Rectal smooth muscle tissue (tissue), 1 donor: ENCODE measurements at regions not wholly inside any gene's neighbourhood (a gene's known extent, or its start where the extent isn't known, plus 50 kb on each side); places are given as distances from the start of the nearest gene placed in this dataset.

Experiments
- H3K27ac ChIP-seq: one replicate; pipeline ENCODE4 v1.7.0; 2013; ENCODE audit warnings: low read depth, low read length, inconsistent platforms
- H3K27me3 ChIP-seq: one replicate; pipeline ENCODE4 v1.7.0; 2013; ENCODE audit warnings: low read length; ENCODE audit not compliant: control insufficient read depth, insufficient read depth
- H3K36me3 ChIP-seq: one replicate; pipeline ENCODE4 v1.7.0; 2013; ENCODE audit warnings: low read length; ENCODE audit not compliant: control insufficient read depth, insufficient read depth
- H3K4me1 ChIP-seq: one replicate; pipeline ENCODE4 v1.7.0; 2013; ENCODE audit warnings: low read length; ENCODE audit not compliant: control insufficient read depth, insufficient read depth
- H3K4me3 ChIP-seq: one replicate; pipeline ENCODE4 v1.7.0; 2013; ENCODE audit warnings: low read length
- H3K9ac ChIP-seq: one replicate; pipeline ENCODE4 v1.7.0; 2013; ENCODE audit warnings: low read length

GRCh38 chr15:62914461-62915079, 128.0 kb upstream of the TPM1 start:
- Histone ChIP-seq H3K4me3 (no peak overlapping the region), H3K9ac (no peak overlapping the region), H3K27me3 (no peaks in the 10 kb centered on the region), H3K4me1 (peaks cover 2% of the 10 kb centered on the region), H3K27ac (no peak overlapping the region), H3K36me3 (no peaks in the 10 kb centered on the region)

DNA sequence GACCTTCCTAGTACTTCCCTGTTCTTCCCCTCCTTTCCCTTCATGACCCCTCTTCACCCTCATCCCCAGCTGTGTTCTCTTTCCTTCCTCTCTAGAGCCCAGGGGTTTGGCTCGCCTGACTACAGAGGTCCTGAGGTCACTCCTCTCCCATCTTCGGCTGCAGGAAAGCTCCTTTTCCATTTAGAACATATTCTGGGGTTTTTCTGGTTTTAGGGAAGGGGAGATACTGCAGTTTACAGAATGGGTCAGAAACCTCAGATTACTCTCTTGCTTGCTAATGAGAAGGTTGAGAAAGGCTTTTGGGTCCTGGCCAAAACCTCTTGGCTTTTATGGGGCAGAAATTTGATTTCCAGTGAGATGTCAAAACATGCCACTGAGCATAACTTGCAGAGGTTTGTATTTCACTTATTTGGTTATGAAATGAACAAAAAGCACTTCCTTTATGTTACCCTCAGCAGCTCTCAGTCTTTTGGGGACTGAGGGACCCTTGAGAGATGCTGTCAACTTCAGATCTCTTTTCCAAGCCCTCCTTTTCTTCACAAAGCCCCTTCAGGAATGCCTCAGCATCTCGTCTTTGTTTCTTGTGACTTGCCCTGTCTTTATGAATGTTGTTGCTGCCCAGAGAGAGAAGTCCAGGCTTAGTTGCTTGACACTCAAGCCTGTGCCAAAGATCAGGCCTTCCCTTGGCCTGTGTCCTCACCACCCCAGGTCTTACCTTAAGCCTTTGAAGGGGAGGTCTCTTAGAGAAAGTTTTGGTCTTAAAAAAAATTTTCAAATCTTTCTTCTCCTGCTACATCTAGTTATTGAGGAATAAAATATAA, 121.7 kb upstream of the TPM1 start:
- Histone ChIP-seq H3K4me3 (no peak overlapping the region), H3K27ac (peak overlapping the region; percentile 2)

DNA sequence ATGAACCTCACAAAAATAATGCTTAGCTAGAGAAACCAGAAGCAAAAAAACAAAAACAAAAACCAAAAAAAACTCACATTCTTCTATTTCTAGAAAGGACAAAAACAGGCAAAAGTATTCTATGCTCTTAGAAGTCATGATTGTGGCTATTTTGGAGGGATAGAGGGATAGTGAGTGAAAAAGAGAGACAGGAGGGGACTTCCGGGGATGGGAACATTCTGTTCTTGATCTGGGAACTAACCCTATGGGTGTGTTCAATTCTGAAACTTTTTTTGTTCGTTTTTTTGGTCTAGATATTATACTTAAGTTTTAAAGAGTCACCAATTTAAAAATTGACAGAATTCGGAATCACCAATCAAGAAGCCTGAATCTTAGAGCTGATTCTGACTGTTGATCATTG, 120.0 kb upstream of the TPM1 start:
- H3K36me3 ChIP-seq = no peaks in the 10 kb centered on the region
- H3K27me3 ChIP-seq = no peaks in the 10 kb centered on the region
- no peaks in the 10 kb centered on the region for H3K4me1 ChIP-seq
- no peak overlapping the region for H3K27ac ChIP-seq
- H3K9ac ChIP-seq = no peak overlapping the region
- H3K4me3 ChIP-seq = no peak overlapping the region

More for the DNA sequence above, 121.7 kb upstream of the TPM1 start:
- no peak overlapping the region for H3K9ac ChIP-seq
- no peaks in the 10 kb centered on the region for H3K36me3 ChIP-seq
- no peaks in the 10 kb centered on the region for H3K27me3 ChIP-seq
- no peaks in the 10 kb centered on the region for H3K4me1 ChIP-seq

- Histone ChIP-seq H3K4me1 (no peaks in the 10 kb centered on the region), H3K27ac (no peak overlapping the region), H3K36me3 (no peaks in the 10 kb centered on the region), H3K27me3 (no peaks in the 10 kb centered on the region), H3K4me3 (no peak overlapping the region), H3K9ac (no peak overlapping the region)
Observed at GRCh38 chr15:62925875-62926274, 116.7 kb upstream of the TPM1 start.

GRCh38 chr15:62927196-62927595, 115.4 kb upstream of the TPM1 start:
- Histone ChIP-seq H3K27ac (no peak overlapping the region), H3K4me1 (no peaks in the 10 kb centered on the region), H3K9ac (no peak overlapping the region), H3K27me3 (no peaks in the 10 kb centered on the region), H3K4me3 (no peak overlapping the region), H3K36me3 (no peaks in the 10 kb centered on the region)

DNA sequence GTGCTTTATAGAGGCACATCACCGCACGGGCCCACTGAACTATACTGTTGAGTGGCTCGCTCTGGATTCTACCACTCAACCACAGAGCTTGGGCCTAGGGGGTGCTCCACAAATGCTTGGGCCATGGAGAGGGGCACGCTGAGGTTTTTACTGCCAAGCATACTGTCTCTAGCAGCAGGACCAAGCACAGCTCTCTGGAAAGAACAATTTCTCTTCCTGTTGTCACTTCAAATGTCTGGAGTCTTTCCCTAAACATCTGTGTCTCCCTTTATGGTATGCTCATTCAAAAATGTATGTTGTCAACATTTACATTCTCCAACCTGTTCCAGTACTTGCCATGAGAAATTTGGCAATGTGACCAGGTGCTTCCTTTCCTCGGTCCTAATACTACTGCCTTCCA, 114.7 kb upstream of the TPM1 start:
- no peaks in the 10 kb centered on the region for H3K36me3 ChIP-seq
- no peaks in the 10 kb centered on the region for H3K27me3 ChIP-seq
- no peak overlapping the region for H3K27ac ChIP-seq
- H3K9ac ChIP-seq = no peak overlapping the region
- no peak overlapping the region for H3K4me3 ChIP-seq
- no peaks in the 10 kb centered on the region for H3K4me1 ChIP-seq

- Histone ChIP-seq H3K27ac (no peak overlapping the region), H3K27me3 (no peaks in the 10 kb centered on the region), H3K36me3 (no peaks in the 10 kb centered on the region), H3K4me1 (no peaks in the 10 kb centered on the region), H3K4me3 (no peak overlapping the region), H3K9ac (no peak overlapping the region)
Observed at GRCh38 chr15:62928242-62928999, 114.1 kb upstream of the TPM1 start.

DNA sequence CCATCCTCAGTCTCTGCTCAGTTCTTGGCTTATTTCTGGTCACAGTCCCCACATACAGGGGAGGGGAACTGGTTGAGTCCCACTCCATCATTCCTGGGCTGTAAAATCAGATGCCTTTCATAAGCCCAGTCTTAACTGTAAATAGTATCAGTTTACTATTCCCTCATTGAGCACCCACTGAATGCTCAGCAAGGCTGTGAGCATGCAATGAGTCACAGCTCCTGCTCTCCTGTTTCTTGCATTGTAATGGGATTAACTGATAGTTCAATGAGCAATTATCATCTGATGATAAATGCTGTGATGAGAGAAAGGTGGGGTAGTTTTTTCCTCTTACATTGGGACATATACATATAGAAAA, 113.6 kb upstream of the TPM1 start:
- Histone ChIP-seq H3K4me3 (no peak overlapping the region), H3K36me3 (no peaks in the 10 kb centered on the region), H3K27ac (no peak overlapping the region)

GRCh38 chr15:62931650-62932049, 110.9 kb upstream of the TPM1 start:
- Histone ChIP-seq H3K36me3 (no peaks in the 10 kb centered on the region), H3K9ac (no peak overlapping the region), H3K27ac (no peak overlapping the region), H3K4me1 (no peaks in the 10 kb centered on the region), H3K4me3 (no peak overlapping the region), H3K27me3 (no peaks in the 10 kb centered on the region)

More for the DNA sequence above, 113.6 kb upstream of the TPM1 start:
- Histone ChIP-seq H3K4me1 (no peaks in the 10 kb centered on the region), H3K27me3 (no peaks in the 10 kb centered on the region), H3K9ac (no peak overlapping the region)

DNA sequence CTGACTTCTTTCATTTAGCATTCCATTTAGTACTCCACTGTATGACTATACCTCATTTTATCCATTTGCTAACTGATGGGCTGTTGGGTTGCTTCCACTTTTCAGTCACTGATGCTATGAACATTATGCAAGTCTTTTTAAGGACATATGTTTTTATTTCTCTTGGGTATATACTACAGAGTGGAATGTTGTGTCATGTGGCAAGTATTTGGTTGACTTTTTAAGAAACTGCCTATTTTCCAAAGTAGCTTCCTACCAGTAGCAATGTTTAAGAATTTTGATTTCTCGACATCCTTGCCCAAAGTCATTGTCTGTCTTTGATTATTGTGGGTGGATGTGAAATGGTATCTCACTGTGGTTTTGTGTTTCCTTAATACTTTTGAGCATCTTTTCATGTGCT, 110.1 kb upstream of the TPM1 start:
- Histone ChIP-seq H3K4me3 (no peak overlapping the region), H3K9ac (no peak overlapping the region), H3K4me1 (no peaks in the 10 kb centered on the region), H3K27ac (no peak overlapping the region), H3K36me3 (no peaks in the 10 kb centered on the region), H3K27me3 (no peaks in the 10 kb centered on the region)

DNA sequence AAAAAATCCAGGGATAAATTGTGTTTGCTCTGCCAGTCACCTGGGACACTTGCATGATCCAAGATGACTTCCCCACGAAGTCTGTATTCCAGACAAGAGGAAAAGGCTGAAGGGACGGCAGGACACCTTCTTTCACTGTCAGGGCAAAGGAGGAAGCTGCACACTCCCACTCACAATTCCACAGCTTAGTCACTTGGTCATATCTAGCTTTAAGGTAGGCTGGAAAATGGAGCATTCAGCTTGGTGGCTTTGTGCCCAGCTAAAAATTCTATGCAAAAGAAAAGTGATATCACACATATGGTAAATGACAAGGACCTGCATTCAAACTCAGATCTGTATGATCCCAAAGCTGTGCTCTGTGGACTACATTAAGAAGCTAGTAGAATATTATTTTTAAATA, 109.2 kb upstream of the TPM1 start:
- no peak overlapping the region for H3K9ac ChIP-seq
- no peaks in the 10 kb centered on the region for H3K27me3 ChIP-seq
- H3K4me1 ChIP-seq = no peaks in the 10 kb centered on the region
- no peaks in the 10 kb centered on the region for H3K36me3 ChIP-seq
- H3K4me3 ChIP-seq = no peak overlapping the region
- H3K27ac ChIP-seq = no peak overlapping the region

GRCh38 chr15:62934236-62934971, 108.1 kb upstream of the TPM1 start:
- Histone ChIP-seq H3K4me3 (no peak overlapping the region), H3K4me1 (no peaks in the 10 kb centered on the region), H3K9ac (no peak overlapping the region), H3K36me3 (no peaks in the 10 kb centered on the region), H3K27me3 (no peaks in the 10 kb centered on the region), H3K27ac (no peak overlapping the region)
